GM18867 (cell line): ENCODE measurements at regions not wholly inside any gene's neighbourhood (a gene's known extent, or its start where the extent isn't known, plus 50 kb on each side); places are given as distances from the start of the nearest gene placed in this dataset.
"Not testable (repeated sequence)": the region's sequence is repeated elsewhere in the genome, so short reads cannot be mapped to it uniquely, and the experiment has no call there.

Source experiments
- ATAC-seq: cut with Tn5 transposase; IDR thresholded peaks from one replicate; pipeline ENCODE4 v1.9.1; 2021; ENCODE audit warnings: mild to moderate bottlenecking, moderate library complexity; ENCODE audit not compliant: unreplicated experiment

- ATAC-seq = no peak
Observed at GRCh38 chr1:232145768-232146167, 484.2 kb downstream of the SIPA1L2 start.

GRCh38 chr1:232144696-232145230 is 485.2 kb downstream of the SIPA1L2 start:
- ATAC-seq = no peak

GRCh38 chr1:232143315-232143886 is 486.5 kb downstream of the SIPA1L2 start:
- no peak for ATAC-seq

GRCh38 chr1:232142403-232143314 is 487.3 kb downstream of the SIPA1L2 start:
- no peak for ATAC-seq

- not testable (repeated sequence) for ATAC-seq
Observed at GRCh38 chr1:232141167-232141448, 488.8 kb downstream of the SIPA1L2 start.

GRCh38 chr1:232140419-232141166 is 489.3 kb downstream of the SIPA1L2 start:
- no peak for ATAC-seq

- ATAC-seq = no peak
Observed at GRCh38 chr1:232139444-232139843, 490.5 kb downstream of the SIPA1L2 start.

GRCh38 chr1:232138044-232138443 is 491.9 kb downstream of the SIPA1L2 start:
- no peak for ATAC-seq

GRCh38 chr1:232137066-232137465 is 492.9 kb downstream of the SIPA1L2 start:
- no peak for ATAC-seq

GRCh38 chr1:232136136-232136535 is 493.8 kb downstream of the SIPA1L2 start:
- no peak for ATAC-seq

- ATAC-seq = no peak
Observed at GRCh38 chr1:232134365-232134764, 495.6 kb downstream of the SIPA1L2 start.

GRCh38 chr1:232132572-232132971 is 497.4 kb downstream of the SIPA1L2 start:
- ATAC-seq = no peak

GRCh38 chr1:232131715-232132391 is 498.1 kb downstream of the SIPA1L2 start:
- no peak for ATAC-seq

- no peak for ATAC-seq
Observed at GRCh38 chr1:232130815-232131480, 499.0 kb downstream of the SIPA1L2 start.

- no peak for ATAC-seq
Observed at GRCh38 chr1:232127190-232127589, 500.6 kb downstream of the DISC1 start.

GRCh38 chr1:232123775-232124659 is 497.4 kb downstream of the DISC1 start:
- no peak for ATAC-seq

GRCh38 chr1:232117903-232118302 is 491.3 kb downstream of the DISC1 start:
- not testable (repeated sequence) for ATAC-seq

- no peak for ATAC-seq
Observed at GRCh38 chr1:232114985-232115384, 488.4 kb downstream of the DISC1 start.

GRCh38 chr1:232112076-232112475 is 485.5 kb downstream of the DISC1 start:
- no peak for ATAC-seq
